ENCODE measurements at regions not wholly inside any gene's neighbourhood (a gene's known extent, or its start where the extent isn't known, plus 50 kb on each side); places are given as distances from the start of the nearest gene placed in this dataset.

- intact Hi-C loops (cut with micrococcal nuclease; ENCODE audit: unreplicated experiment): no loop called here
Observed at GRCh38 chr4:156690572-156690971, 281.0 kb downstream of the PDGFC start.

GRCh38 chr4:156686120-156686519 is 285.5 kb downstream of the PDGFC start:
- Histone ChIP-seq H3K27ac (ENCODE audit: low read depth, low read length, poor library complexity, severe bottlenecking) (no peak overlapping the region), H3K4me2 (ENCODE audit: low read length) (no peak overlapping the region), H3K79me2 (ENCODE audit: insufficient read depth, low read depth, low read length) (no peaks in the 10 kb centered on the region), H2AFZ (ENCODE audit: low read length) (no peak overlapping the region), H4K20me1 (ENCODE audit: insufficient read depth, low read length) (no peaks in the 10 kb centered on the region), H3K9me3 (ENCODE audit: low read length) (no peaks in the 10 kb centered on the region), H3K36me3 (ENCODE audit: insufficient read depth, low read length) (no peaks in the 10 kb centered on the region), H3K4me1 (ENCODE audit: insufficient read depth, low read length, poor library complexity, severe bottlenecking) (no peaks in the 10 kb centered on the region), H3K9me2 (ENCODE audit: insufficient read depth, low read length) (no peaks in the 10 kb centered on the region), H3K4me3 (ENCODE audit: low read depth, low read length, poor library complexity, severe bottlenecking) (no peak overlapping the region)
- no TSS peak for BruUV-seq (replicated peaks)
- DNase-seq (ENCODE audit: low spot score): no peak
- TF ChIP-seq EZH2phosphoT487 (IDR thresholded peaks at IDR 0.05; ENCODE audit: borderline replicate concordance, low read depth, low read length): no peak
- TF ChIP-seq CTCF (conservative IDR thresholded peaks at IDR 0.05; ENCODE audit: low read length): no peak
- POLR2A ChIA-PET: no interaction called here
- intact Hi-C loops (cut with micrococcal nuclease; ENCODE audit: unreplicated experiment): no loop called here
- CTCF ChIA-PET (ENCODE audit: unreplicated experiment): no interaction called here

More at GRCh38 chr4:156690572-156690971, 281.0 kb downstream of the PDGFC start:
- no peak for TF ChIP-seq EZH2phosphoT487 (IDR thresholded peaks at IDR 0.05; ENCODE audit: borderline replicate concordance, low read depth, low read length)
- TF ChIP-seq CTCF (conservative IDR thresholded peaks at IDR 0.05; ENCODE audit: low read length): no peak
- Histone ChIP-seq H4K20me1 (ENCODE audit: insufficient read depth, low read length) (no peaks in the 10 kb centered on the region), H2AFZ (ENCODE audit: low read length) (no peak overlapping the region), H3K4me2 (ENCODE audit: low read length) (no peak overlapping the region), H3K36me3 (ENCODE audit: insufficient read depth, low read length) (no peaks in the 10 kb centered on the region), H3K4me1 (ENCODE audit: insufficient read depth, low read length, poor library complexity, severe bottlenecking) (no peaks in the 10 kb centered on the region), H3K79me2 (ENCODE audit: insufficient read depth, low read depth, low read length) (no peaks in the 10 kb centered on the region), H3K9me3 (ENCODE audit: low read length) (no peaks in the 10 kb centered on the region), H3K4me3 (ENCODE audit: low read depth, low read length, poor library complexity, severe bottlenecking) (no peak overlapping the region), H3K9me2 (ENCODE audit: insufficient read depth, low read length) (no peaks in the 10 kb centered on the region), H3K27ac (ENCODE audit: low read depth, low read length, poor library complexity, severe bottlenecking) (no peak overlapping the region)
- POLR2A ChIA-PET: no interaction called here
- BruUV-seq (replicated peaks): no TSS peak
- no peak for DNase-seq (ENCODE audit: low spot score)
- CTCF ChIA-PET (ENCODE audit: unreplicated experiment): no interaction called here

- CTCF ChIA-PET (ENCODE audit: unreplicated experiment): no interaction called here
Observed at GRCh38 chr4:156685308-156685707, 286.3 kb downstream of the PDGFC start.

More at GRCh38 chr4:156685308-156685707, 286.3 kb downstream of the PDGFC start:
- TF ChIP-seq EZH2phosphoT487 (IDR thresholded peaks at IDR 0.05; ENCODE audit: borderline replicate concordance, low read depth, low read length): no peak
- no peak for TF ChIP-seq CTCF (conservative IDR thresholded peaks at IDR 0.05; ENCODE audit: low read length)
- no peak overlapping the region for H3K4me3 ChIP-seq (ENCODE audit: low read depth, low read length, poor library complexity, severe bottlenecking)
- H3K36me3 ChIP-seq (ENCODE audit: insufficient read depth, low read length): no peaks in the 10 kb centered on the region
- H3K4me1 ChIP-seq (ENCODE audit: insufficient read depth, low read length, poor library complexity, severe bottlenecking): no peaks in the 10 kb centered on the region
- no peaks in the 10 kb centered on the region for H3K79me2 ChIP-seq (ENCODE audit: insufficient read depth, low read depth, low read length)
- no peaks in the 10 kb centered on the region for H3K9me3 ChIP-seq (ENCODE audit: low read length)
- DNase-seq (ENCODE audit: low spot score): no peak
- H3K4me2 ChIP-seq (ENCODE audit: low read length): no peak overlapping the region
- H2AFZ ChIP-seq (ENCODE audit: low read length): no peak overlapping the region
- no TSS peak for BruUV-seq (replicated peaks)
- no peak overlapping the region for H3K27ac ChIP-seq (ENCODE audit: low read depth, low read length, poor library complexity, severe bottlenecking)
- POLR2A ChIA-PET: interaction anchor here (0.7 kb wide), 1 partner anchor 56 kb away, joined by 3 read pairs; no protein-coding TSS in a partner anchor
- intact Hi-C loops (cut with micrococcal nuclease; ENCODE audit: unreplicated experiment): no loop called here
- no peaks in the 10 kb centered on the region for H4K20me1 ChIP-seq (ENCODE audit: insufficient read depth, low read length)
- no peaks in the 10 kb centered on the region for H3K9me2 ChIP-seq (ENCODE audit: insufficient read depth, low read length)

All from OCI-LY7 (cell line).